ENCODE measurements at regions not wholly inside any gene's neighbourhood (a gene's known extent, or its start where the extent isn't known, plus 50 kb on each side); places are given as distances from the start of the nearest gene placed in this dataset.

- no peak for DNase-seq (ENCODE audit: low read depth)
Measured at GRCh38 chr11:15815246-15816195, 540.8 kb downstream of the SOX6 start.

- DNase-seq (ENCODE audit: low read depth) = no peak
Measured at GRCh38 chr11:15816260-15816871, 540.0 kb downstream of the SOX6 start.

- no peak for DNase-seq (ENCODE audit: low read depth)
Measured at GRCh38 chr11:15817001-15817400, 539.3 kb downstream of the SOX6 start.

- no peak for DNase-seq (ENCODE audit: low read depth)
Measured at GRCh38 chr11:15818132-15818842, 538.1 kb downstream of the SOX6 start.

GRCh38 chr11:15819679-15820286 lies 536.6 kb downstream of the SOX6 start:
- no peak for DNase-seq (ENCODE audit: low read depth)

- no peak for DNase-seq (ENCODE audit: low read depth)
Measured at GRCh38 chr11:15821451-15821850, 534.9 kb downstream of the SOX6 start.

GRCh38 chr11:15824060-15824459 lies 532.3 kb downstream of the SOX6 start:
- no peak for DNase-seq (ENCODE audit: low read depth)

- no peak for DNase-seq (ENCODE audit: low read depth)
Measured at GRCh38 chr11:15825976-15826650, 530.2 kb downstream of the SOX6 start.

GRCh38 chr11:15826826-15827225 lies 529.5 kb downstream of the SOX6 start:
- DNase-seq (ENCODE audit: low read depth) = no peak

GRCh38 chr11:15828215-15828853 lies 528.0 kb downstream of the SOX6 start:
- no peak for DNase-seq (ENCODE audit: low read depth)

- no peak for DNase-seq (ENCODE audit: low read depth)
Measured at GRCh38 chr11:15829312-15829711, 527.0 kb downstream of the SOX6 start.

- DNase-seq (ENCODE audit: low read depth) = no peak
Measured at GRCh38 chr11:15830741-15831428, 525.5 kb downstream of the SOX6 start.

- DNase-seq (ENCODE audit: low read depth) = no peak
Measured at GRCh38 chr11:15835788-15836411, 520.4 kb downstream of the SOX6 start.

GRCh38 chr11:15836795-15837194 lies 519.6 kb downstream of the SOX6 start:
- no peak for DNase-seq (ENCODE audit: low read depth)

- DNase-seq (ENCODE audit: low read depth) = no peak
Measured at GRCh38 chr11:15837901-15838489, 518.4 kb downstream of the SOX6 start.

- no peak for DNase-seq (ENCODE audit: low read depth)
Measured at GRCh38 chr11:15839061-15839460, 517.3 kb downstream of the SOX6 start.

- DNase-seq (ENCODE audit: low read depth) = no peak
Measured at GRCh38 chr11:15840966-15841365, 515.4 kb downstream of the SOX6 start.

- no peak for DNase-seq (ENCODE audit: low read depth)
Measured at GRCh38 chr11:15841931-15842740, 514.2 kb downstream of the SOX6 start.

GRCh38 chr11:15843309-15843872 lies 513.0 kb downstream of the SOX6 start:
- no peak for DNase-seq (ENCODE audit: low read depth)

Measured in GM04503 (cell line).